OCI-LY7 (cell line): ENCODE measurements at regions not wholly inside any gene's neighbourhood (a gene's known extent, or its start where the extent isn't known, plus 50 kb on each side); places are given as distances from the start of the nearest gene placed in this dataset. TPM values are rescaled to one million over a fixed set of nuclear protein-coding genes. Genes with fewer than 3 reads are reported as not detected.

Source experiments
- small RNA-seq: library from RNA; depleted of rRNA; stranded (forward); fragments of <200 nt; gene quantifications from one replicate; pipeline ENCODE3, GENCODE V24; 2014

Small RNAs in the stretch of these regions (small RNA-seq; reads per million reads assigned to genes)
- gene AL445647.2: not detected
- not detected for gene BRK1P2
- not detected for gene RF00212
- gene RNA5SP34: not detected
- gene RNU6-75P: not detected
